GM12878 (cell line): ENCODE measurements at regions not wholly inside any gene's neighbourhood (a gene's known extent, or its start where the extent isn't known, plus 50 kb on each side); places are given as distances from the start of the nearest gene placed in this dataset.

Experiments used
- ATAC-seq: fragments of 200-7000 bp; cut with Tn5 transposase; 3 replicates; pipeline ENCODE4 v1.9.1; 2020; ENCODE audit warnings: mild to moderate bottlenecking, moderate library complexity
- BruUV-seq: library from RNA; stranded (reverse); fragments of 400-500 nt; replicated peaks from 2 replicates; lab custom pipeline; 2021; lab: Mats Ljungman, UMichigan
- CTCF ChIA-PET: fragments of 300-600 bp; sonication (Branson Sonifier 250); formaldehyde crosslinking; extraction: SDS; loops from one replicate; lab custom pipeline; 2021; ENCODE audit warnings: inconsistent platforms; lab: Yijun Ruan, JAX
- POLR2A ChIA-PET: fragments of 350-600 bp; formaldehyde crosslinking; extraction: SDS; loops from one replicate; lab custom pipeline; 2021; ENCODE audit warnings: inconsistent platforms; lab: Charles Lee
- RAD21 ChIA-PET: fragments of 300-600 bp; sonication (Branson Sonifier 250); formaldehyde crosslinking; loops from one replicate; lab custom pipeline; 2023; ENCODE audit warnings: antibody characterized with exemption; ENCODE audit not compliant: unreplicated experiment; lab: Charles Lee
- SMC1A ChIA-PET: fragments of 300-600 bp; sonication (Branson Sonifier 250); formaldehyde crosslinking; loops from one replicate; lab custom pipeline; 2023; ENCODE audit not compliant: unreplicated experiment, uncharacterized antibody; lab: Charles Lee
- DNase-seq: peaks from one replicate; pipeline ENCODE4 v3.0.0-alpha.2; 2011; ENCODE audit warnings: low read depth, low spot score
- FAIRE-seq: peaks from 3 replicates; lab custom pipeline; 2011; peaks lifted over from hg19 to GRCh38; lab: Jason Lieb, UNC
- H2AFZ ChIP-seq: 2 replicates; pipeline ENCODE4 v1.6.0; 2011; ENCODE audit warnings: low read depth, low read length, control low read depth; ENCODE audit not compliant: control insufficient read depth
- H3K27ac ChIP-seq: 2 replicates; pipeline ENCODE4 v1.5.1; 2011; ENCODE audit warnings: control low read depth; ENCODE audit not compliant: control insufficient read depth, insufficient read depth
- H3K27me3 ChIP-seq, 2 experiments: replicated peaks in 1 of 2; 2 replicates each; pipeline versions ENCODE4 v1.6.0 to v1.6.1; 2011; ENCODE audit warnings: low read length in 1 of 2; ENCODE audit not compliant: control insufficient read depth in 2 of 2, insufficient read depth in 2 of 2
- H3K36me3 ChIP-seq, 2 experiments: 2 replicates each; pipeline ENCODE4 v1.5.1; 2011; ENCODE audit warnings: low read length in 1 of 2; ENCODE audit not compliant: control insufficient read depth in 2 of 2, insufficient read depth in 2 of 2
- H3K4me1 ChIP-seq: 2 replicates; pipeline ENCODE4 v1.6.1; 2011; ENCODE audit warnings: mild to moderate bottlenecking, low read length, moderate library complexity, mixed read lengths; ENCODE audit not compliant: control insufficient read depth, insufficient read depth
- H3K4me2 ChIP-seq: 2 replicates; pipeline ENCODE4 v1.6.0; 2011; ENCODE audit warnings: control low read depth; ENCODE audit not compliant: control insufficient read depth, insufficient read depth
- H3K4me3 ChIP-seq: fragments of 200-600 bp; sonication (generic); 2 replicates; pipeline ENCODE4 v1.5.1; 2016
- H3K79me2 ChIP-seq: 2 replicates; pipeline ENCODE4 v1.6.0; 2011; ENCODE audit warnings: low read length; ENCODE audit not compliant: control insufficient read depth, insufficient read depth
- H3K9ac ChIP-seq: 2 replicates; pipeline ENCODE4 v1.8.0; 2011; ENCODE audit warnings: low read length, control low read depth, mixed read lengths; ENCODE audit not compliant: control insufficient read depth, insufficient read depth
- H3K9me3 ChIP-seq: replicated peaks from 3 replicates; pipeline ENCODE4 v1.5.1; 2011; ENCODE audit warnings: mild to moderate bottlenecking, low read length; ENCODE audit not compliant: control insufficient read depth, insufficient read depth
- H4K20me1 ChIP-seq: 2 replicates; pipeline ENCODE4 v1.6.0; 2011; ENCODE audit not compliant: control insufficient read depth, insufficient read depth
- CBX5 ChIP-seq: sonication (generic); IDR thresholded peaks from 2 replicates; pipeline ENCODE4 v1.6.1; 2016; ENCODE audit warnings: low read depth, moderate library complexity, mild to moderate bottlenecking, inconsistent platforms
- CEBPZ ChIP-seq: fragments of 150-350 bp; IDR thresholded peaks from 2 replicates; pipeline ENCODE4 v1.6.1; 2016; ENCODE audit warnings: low read depth, low read length
- ELK1 ChIP-seq: IDR thresholded peaks from 2 replicates; pipeline ENCODE4 v1.6.1; 2012; ENCODE audit warnings: low read depth, low read length, improper control_type of control experiment
- FOS ChIP-seq: IDR thresholded peaks from 3 replicates; pipeline ENCODE4 v1.6.1; 2011; ENCODE audit warnings: borderline replicate concordance; ENCODE audit not compliant: insufficient read length; ENCODE audit errors: extremely low read depth
- GABPA ChIP-seq: IDR thresholded peaks from 2 replicates; pipeline ENCODE4 v1.6.1; 2014; ENCODE audit warnings: antibody characterized with exemption, low read depth, mild to moderate bottlenecking, inconsistent platforms
- KAT2A ChIP-seq: conservative IDR thresholded peaks from 2 replicates; pipeline ENCODE4 v1.6.1; 2011; ENCODE audit warnings: low read depth, low read length; ENCODE audit not compliant: control insufficient read depth
- MLLT1 ChIP-seq: fragments of 450-650 bp; IDR thresholded peaks from 2 replicates; pipeline ENCODE4 v1.6.1; 2016; ENCODE audit warnings: mild to moderate bottlenecking
- NR2F1 ChIP-seq: fragments of 450-650 bp; conservative IDR thresholded peaks from 2 replicates; pipeline ENCODE4 v1.6.1; 2017; ENCODE audit warnings: mild to moderate bottlenecking
- POLR2AphosphoS5 ChIP-seq: IDR thresholded peaks from 2 replicates; pipeline ENCODE4 v1.6.1; 2011; ENCODE audit warnings: mild to moderate bottlenecking, low read length, inconsistent platforms
- SP1 ChIP-seq: IDR thresholded peaks from one replicate; pipeline ENCODE4 v1.6.1; 2011; ENCODE audit warnings: low read depth, low read length
- SPI1 ChIP-seq: IDR thresholded peaks from 2 replicates; pipeline ENCODE4 v1.6.1; 2011; ENCODE audit warnings: low read depth, mild to moderate bottlenecking, low read length, moderate library complexity, borderline replicate concordance; ENCODE audit not compliant: insufficient read depth
- STAT1 ChIP-seq: fragments of 450-650 bp; conservative IDR thresholded peaks from 2 replicates; pipeline ENCODE4 v1.6.1; 2014; ENCODE audit warnings: antibody characterized with exemption, mild to moderate bottlenecking
- TCF7 ChIP-seq: IDR thresholded peaks from 2 replicates; pipeline ENCODE4 v1.6.1; 2014; ENCODE audit warnings: antibody characterized with exemption, borderline replicate concordance
- ZNF384 ChIP-seq: IDR thresholded peaks from 2 replicates; pipeline ENCODE4 v1.6.1; 2012; ENCODE audit warnings: low read depth, mild to moderate bottlenecking, low read length, improper control_type of control experiment, borderline replicate concordance
- WGBS: methylation state at CpG from one replicate; pipeline ENCODE4 v1.1.6; 2016; ENCODE audit warnings: low lambda C conversion rate; ENCODE audit not compliant: insufficient replicate concordance, insufficient coverage; ENCODE audit errors: missing lambda C conversion rate; 5-methylcytosine and 5-hydroxymethylcytosine counted together
- in situ Hi-C: fragments of 300-500 bp; cut with MboI; formaldehyde crosslinking; loops from 9 replicates; pipeline ENCODE4 v1.14.3; 2018; ENCODE audit warnings: mixed read lengths
- intact Hi-C: fragments of 100-400 bp; cut with micrococcal nuclease; formaldehyde crosslinking; loops from one replicate; pipeline ENCODE4 v1.14.2; 2022; ENCODE audit not compliant: unreplicated experiment
- TF ChIP-seq, protein P1 (sequence below): fragments of 450-650 bp; formaldehyde crosslinking; IDR thresholded peaks from 2 replicates; pipeline ENCODE4 v1.5.0; 2022; ENCODE audit warnings: mild to moderate bottlenecking, missing genetic modification characterization

DNA sequence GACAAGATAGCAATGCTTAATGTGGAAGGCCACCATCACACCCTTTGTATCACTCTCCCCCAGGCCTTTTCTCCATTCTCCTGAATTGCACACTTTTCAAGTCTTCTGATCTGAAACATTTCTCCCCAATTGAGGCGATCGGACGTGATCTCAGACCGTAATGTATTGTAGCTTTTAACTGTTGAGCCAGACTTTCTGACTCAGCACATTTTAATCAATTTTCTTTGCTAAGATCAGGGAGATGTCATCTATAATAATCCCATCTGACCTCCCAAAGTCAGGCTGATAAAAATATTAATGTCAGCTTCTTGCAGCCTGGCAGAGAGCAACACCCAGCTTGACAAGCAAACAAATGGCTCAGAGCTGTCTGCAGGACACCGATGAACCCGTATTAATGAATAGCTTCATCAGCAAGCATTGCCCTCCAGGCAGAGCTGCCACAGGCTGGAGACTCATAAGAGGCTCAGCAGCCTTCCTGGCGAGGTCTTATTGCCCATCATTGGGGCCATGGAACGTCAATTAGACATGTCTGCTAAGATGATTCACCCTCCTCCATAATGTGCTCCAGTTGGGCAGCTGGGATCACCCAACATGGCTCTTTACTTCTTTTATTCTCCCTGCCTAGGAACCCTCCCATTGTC lies 60.2 kb upstream of the UQCRFS1 start:
- Histone ChIP-seq H3K27me3 (no peaks in the 10 kb centered on the region), H3K79me2 (no peaks in the 10 kb centered on the region), H3K27ac (no peak overlapping the region), H3K4me1 (no peaks in the 10 kb centered on the region), H3K4me3 (no peak overlapping the region), H3K36me3 (no peaks in the 10 kb centered on the region), H3K9me3 (no peaks in the 10 kb centered on the region; the same call in 2 of the 3 replicates), H3K4me2 (no peak overlapping the region), H3K9ac (no peak overlapping the region), H4K20me1 (no peaks in the 10 kb centered on the region), H2AFZ (no peak overlapping the region)
- intact Hi-C loops: no loop called here
- CTCF ChIA-PET: interaction anchor here (1.3 kb wide), 1 partner anchor 10 kb away, joined by 3 read pairs; no protein-coding TSS in a partner anchor
- WGBS: 43% methylated on average over 8 of the region's 8 CpGs
- no TSS peak for BruUV-seq
- FAIRE-seq (no peak), DNase-seq (no peak), ATAC-seq (no peak)
- RAD21 ChIA-PET: no interaction called here
- SMC1A ChIA-PET: no interaction called here
- POLR2A ChIA-PET: no interaction called here
- in situ Hi-C loops: no loop called here
- TF ChIP-seq, protein P1, sequence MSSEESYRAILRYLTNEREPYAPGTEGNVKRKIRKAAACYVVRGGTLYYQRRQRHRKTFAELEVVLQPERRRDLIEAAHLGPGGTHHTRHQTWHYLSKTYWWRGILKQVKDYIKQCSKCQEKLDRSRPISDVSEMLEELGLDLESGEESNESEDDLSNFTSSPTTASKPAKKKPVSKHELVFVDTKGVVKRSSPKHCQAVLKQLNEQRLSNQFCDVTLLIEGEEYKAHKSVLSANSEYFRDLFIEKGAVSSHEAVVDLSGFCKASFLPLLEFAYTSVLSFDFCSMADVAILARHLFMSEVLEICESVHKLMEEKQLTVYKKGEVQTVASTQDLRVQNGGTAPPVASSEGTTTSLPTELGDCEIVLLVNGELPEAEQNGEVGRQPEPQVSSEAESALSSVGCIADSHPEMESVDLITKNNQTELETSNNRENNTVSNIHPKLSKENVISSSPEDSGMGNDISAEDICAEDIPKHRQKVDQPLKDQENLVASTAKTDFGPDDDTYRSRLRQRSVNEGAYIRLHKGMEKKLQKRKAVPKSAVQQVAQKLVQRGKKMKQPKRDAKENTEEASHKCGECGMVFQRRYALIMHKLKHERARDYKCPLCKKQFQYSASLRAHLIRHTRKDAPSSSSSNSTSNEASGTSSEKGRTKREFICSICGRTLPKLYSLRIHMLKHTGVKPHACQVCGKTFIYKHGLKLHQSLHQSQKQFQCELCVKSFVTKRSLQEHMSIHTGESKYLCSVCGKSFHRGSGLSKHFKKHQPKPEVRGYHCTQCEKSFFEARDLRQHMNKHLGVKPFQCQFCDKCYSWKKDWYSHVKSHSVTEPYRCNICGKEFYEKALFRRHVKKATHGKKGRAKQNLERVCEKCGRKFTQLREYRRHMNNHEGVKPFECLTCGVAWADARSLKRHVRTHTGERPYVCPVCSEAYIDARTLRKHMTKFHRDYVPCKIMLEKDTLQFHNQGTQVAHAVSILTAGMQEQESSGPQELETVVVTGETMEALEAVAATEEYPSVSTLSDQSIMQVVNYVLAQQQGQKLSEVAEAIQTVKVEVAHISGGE: no peak
- TF ChIP-seq GABPA (no peak), MLLT1 (no peak), CEBPZ (no peak), ZNF384 (no peak), NR2F1 (no peak), STAT1 (no peak), SPI1 (no peak), CBX5 (no peak), SP1 (no peak), TCF7 (no peak), FOS (no peak), POLR2AphosphoS5 (no peak), KAT2A (no peak), ELK1 (no peak)
